ENCODE measurements at regions not wholly inside any gene's neighbourhood (a gene's known extent, or its start where the extent isn't known, plus 50 kb on each side); places are given as distances from the start of the nearest gene placed in this dataset.
"Not testable (repeated sequence)": the region's sequence is repeated elsewhere in the genome, so short reads cannot be mapped to it uniquely, and the experiment has no call there.

DNA sequence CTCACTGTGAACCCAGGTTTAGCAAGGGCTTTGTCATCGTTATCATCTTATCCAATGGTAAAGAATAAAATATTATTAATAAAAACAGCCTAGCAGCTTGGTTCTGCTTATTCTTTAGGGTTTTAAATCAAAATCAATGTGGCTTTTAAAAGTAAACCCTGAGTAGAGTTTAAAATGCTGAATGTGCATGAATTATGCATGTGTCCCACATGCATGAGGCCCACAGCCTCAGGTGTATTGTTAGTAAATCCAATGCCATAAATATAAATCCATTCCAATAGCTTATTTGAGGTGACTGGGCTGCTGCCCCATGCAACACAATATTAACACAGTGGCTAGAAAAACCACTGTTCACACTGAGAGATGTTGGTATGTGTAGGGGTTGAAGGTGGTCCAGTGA is 254.1 kb downstream of the HNMT start:
- DNase-seq (ENCODE audit: low spot score): no peak

DNA sequence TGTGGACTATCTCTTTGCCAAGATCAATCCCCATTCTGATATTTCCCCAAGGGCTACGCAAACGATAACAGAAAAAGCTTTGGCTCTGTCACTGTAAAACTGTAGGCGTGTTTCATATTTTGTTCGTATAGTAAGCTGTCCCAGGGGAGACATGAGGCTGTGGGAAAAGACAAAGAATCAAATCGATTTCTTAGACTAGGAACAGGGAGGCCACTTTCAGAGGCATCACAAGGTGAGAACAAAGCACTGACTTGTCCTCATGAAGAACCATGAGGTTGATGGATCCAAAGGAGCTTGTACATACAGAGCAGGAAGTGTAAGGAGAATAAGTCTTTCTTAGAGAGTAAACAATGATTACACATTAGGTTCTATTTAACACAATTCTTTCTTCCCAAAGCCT is 255.7 kb downstream of the HNMT start:
- DNase-seq (ENCODE audit: low spot score): no peak

DNA sequence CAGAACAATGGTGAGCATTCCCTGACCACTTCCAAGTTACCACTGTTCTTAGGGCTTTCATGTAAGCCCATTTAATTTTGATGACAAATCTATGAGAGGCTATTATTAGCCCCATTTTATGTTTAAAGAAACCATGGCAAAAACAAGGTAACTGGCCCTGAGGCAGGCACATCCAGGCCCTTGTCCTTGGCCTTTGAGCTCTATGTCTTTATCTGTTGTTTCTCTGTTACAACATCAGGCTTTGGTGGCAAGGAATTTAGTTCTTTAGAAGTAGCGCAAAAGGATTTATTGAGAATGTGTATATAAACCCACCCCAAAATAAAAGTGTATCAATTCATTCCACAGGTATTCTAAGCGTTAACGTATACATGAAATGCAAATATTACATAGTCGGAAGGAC is 257.1 kb downstream of the HNMT start:
- no peak for DNase-seq (ENCODE audit: low spot score)

DNA sequence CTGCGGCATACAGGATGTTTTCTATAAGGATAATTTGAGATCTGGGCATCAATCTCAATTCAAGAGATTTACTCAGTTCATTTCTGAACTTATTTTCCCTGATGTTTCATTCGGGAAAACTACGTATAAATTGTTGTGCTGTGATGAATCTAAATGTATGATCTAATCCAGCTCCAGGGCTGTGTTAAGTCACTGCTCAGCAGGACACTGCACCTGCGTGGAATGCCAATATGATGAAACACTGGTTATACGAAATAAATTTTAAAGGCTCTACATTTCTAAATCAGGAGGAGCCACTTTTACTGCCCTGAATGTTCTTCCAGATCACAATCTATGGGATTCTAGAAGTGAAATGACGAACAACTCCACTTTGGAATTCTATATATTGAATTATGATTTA is 259.0 kb downstream of the HNMT start:
- DNase-seq (ENCODE audit: low spot score): no peak

DNA sequence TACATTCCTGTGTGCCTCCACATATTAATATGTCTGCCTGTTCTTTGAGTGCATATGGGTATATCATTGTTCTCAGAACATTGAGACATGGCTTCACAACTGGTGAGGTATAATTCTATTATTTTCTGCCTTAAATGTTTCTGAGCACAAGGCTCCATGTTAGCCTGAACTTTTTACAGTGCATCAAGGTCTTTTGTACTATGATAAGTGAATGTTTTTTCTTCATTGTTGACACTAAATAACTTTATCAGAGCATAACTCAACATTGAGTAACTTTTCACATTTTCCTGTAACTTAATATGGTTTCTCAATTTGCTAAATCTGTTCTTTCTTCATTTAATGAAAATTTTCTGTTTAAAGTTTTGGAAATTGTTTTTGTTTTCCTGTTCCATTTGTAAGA is 262.9 kb downstream of the HNMT start:
- no peak for DNase-seq (ENCODE audit: low spot score)

DNA sequence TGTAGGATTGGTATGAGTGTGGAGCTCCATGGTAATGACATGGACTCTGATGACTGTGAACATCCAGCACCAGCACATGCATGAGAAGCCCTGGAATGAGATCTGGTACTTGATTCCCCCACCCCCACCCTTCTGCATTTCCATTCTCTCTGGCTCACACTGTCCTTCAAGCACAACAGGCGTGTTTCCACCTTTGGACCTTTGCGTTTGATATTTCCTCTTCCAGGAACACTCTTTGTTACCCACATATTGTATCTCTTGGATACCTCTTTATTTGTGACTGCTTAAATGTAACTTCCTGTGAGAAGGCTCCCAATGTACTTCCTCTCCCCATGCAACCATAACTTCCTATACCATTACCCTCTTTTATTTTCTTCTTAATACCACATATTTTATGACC is 263.8 kb downstream of the HNMT start:
- DNase-seq (ENCODE audit: low spot score): no peak

DNA sequence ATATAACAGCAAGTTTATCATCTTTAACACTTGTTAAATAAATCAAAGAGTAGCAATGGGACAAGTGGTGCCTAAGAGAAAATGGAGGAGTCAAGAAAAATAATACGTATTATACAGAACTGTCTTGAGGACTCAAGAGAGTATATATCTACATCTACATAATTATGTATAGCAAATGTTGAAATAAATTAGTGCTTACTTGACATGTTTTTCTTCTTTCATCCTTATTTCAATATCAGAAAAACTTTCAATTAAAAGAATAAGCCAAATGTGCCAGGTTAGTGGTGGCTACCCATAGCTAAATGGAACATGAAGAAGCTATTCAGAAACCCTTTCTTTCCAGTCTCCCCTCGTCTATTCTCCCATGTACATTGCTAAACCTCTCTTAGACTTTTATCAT is 267.3 kb upstream of the SPOPL start:
- no peak for DNase-seq (ENCODE audit: low spot score)

DNA sequence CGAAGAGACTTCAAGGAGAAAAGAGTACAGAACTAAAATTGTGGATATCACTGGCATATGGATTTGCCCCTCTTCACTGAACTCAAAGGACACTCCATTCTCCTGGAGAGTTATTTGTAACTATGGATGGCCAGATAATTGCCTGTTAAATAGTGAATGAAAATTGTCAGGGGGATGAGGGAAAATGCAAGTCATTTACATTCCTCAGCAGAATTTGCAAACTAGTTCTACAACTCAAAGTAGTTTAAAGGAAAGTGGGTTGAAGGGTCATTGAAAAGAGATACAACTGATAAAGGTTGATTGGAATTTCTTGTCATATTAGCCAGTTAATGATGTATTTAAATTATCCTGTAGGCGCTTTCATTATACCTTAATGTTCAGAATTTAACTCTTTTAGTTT is 266.5 kb upstream of the SPOPL start:
- no peak for DNase-seq (ENCODE audit: low spot score)

DNA sequence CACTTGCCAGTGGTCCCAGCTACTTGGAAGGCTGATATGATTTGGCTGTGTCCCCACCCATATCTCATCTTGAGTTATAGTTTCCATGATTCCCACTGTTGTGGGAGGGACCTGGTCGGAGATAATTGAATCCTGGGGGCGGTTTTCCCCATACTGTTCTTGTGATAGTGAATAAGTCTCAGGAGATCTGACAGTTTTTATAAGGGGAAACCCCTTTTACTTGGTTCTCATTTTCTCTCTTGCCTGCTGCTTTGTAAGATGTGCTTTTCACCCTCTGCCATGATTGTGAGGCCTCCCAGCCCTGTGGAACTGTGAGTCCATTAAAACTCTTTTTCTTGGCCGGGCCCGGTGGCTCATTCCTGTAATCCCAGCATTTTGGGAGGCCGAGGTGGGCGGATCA is 265.4 kb upstream of the SPOPL start:
- DNase-seq (ENCODE audit: low spot score): no peak

DNA sequence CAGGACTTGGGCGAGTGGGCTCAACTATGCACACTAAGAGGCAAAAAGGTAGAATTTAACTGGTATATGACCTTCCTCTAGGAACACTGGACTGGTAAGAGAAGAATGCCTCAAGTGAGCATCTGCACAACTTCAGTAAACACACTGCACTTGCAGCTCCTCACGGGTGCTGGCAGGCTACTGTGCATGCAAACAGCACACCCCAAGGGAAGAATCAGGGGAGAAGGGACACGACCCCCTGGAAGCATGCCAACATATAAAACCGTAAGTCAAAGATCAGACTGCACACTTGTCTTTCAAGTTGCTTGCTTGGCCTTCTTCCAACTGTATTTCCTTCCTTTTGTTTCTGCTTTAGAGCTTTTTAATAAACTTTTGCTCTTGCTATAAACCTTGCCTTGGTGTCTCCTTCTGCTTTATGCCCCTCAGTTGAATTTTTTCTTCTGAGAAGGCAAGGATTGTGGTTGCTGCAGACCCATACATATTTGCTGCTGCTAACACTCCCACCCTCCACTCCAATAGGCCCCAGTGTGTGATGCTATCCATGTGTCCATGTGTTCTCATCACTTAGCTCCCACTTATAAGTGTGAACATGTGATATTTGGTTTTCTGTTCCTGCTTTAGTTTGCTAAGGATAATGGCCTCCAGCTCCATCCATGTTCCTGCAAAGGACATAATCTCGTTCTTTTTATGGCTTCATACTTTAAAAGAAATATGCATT is 263.7 kb upstream of the SPOPL start:
- DNase-seq (ENCODE audit: low spot score): no peak

DNA sequence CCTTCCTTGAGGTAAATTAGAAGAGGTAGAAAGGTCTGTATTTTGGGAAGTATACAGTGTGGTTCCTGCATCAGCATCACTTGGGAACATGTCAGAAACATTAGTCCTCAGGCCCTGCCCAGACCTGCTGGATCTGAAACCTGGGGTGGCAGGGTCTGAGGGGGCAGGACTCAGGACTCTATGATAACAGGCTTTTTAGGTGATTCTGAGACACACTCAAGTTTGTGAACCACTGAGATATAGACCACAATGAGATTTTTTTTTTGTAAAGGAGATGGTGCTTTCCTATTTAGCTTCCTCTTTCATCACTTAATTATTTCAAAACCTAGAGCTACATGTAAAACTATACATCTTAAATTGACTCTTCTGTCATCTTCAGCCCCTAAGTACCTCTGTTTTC is 262.7 kb upstream of the SPOPL start:
- no peak for DNase-seq (ENCODE audit: low spot score)

DNA sequence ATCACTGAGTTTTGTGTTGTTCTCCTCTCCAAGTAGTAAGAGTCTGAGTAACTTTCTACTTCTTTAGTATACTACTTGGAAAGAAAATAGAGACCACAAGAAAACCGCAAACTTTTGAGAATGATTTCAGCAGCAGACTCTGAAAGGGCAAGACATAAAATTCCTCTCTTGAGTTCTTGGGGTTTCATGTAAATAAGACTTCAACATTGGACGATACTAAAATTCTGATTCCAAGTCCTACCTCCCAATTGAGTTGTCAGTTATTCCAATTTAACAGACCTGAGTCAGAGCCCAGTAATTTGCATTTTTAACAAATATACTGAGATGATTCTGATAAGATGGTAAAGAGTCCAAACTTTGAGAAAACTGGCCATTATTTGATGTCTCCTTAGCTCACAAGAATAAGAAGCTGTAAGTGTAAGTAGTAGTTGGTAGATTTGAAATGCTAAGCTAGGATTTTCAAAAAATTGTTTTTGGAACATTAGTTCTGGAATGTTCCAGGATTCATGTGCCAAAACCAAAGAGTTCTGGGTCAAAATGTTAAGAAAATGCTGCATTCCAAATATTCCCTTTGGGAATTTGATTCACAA is 261.6 kb upstream of the SPOPL start:
- no peak for DNase-seq (ENCODE audit: low spot score)

DNA sequence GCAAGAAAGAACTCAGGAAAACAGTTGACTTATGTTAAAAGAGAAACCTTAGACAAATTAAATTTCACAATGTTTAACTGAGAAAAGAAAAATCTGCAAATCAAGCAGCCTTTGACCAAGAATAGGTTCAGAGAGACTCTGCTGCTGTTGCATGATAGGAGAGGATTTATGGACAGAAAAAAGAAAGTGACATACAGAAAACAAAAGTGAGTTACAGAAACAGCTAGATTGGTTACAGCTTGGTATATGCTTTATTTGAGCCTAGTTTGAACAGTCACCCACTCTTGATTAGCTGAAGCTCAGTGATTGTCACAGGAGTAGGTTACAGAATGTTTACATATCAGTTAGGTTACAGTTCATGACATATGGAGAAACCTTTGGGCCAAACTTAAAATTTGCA is 258.2 kb upstream of the SPOPL start:
- no peak for DNase-seq (ENCODE audit: low spot score)

DNA sequence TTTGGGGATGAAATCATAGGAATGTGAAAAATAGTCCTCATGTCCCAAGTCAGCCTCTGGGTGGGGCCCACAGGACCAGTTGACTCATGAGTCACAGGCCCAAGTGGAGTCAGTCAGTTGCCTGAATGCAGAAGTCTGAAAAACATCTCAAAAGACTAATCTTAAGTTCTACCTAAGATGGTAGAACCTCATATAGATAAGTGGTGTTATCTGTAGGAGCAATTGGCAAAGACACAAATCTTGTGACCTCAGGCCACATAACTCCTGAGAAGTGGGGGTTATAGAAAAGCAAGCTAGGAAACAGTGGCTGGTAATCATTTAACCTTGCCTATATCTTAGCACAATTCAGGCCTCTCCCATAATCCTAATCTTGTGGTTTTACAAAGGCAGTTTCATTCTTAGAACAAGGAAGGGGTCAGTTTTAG is 257.1 kb upstream of the SPOPL start:
- no peak for DNase-seq (ENCODE audit: low spot score)

DNA sequence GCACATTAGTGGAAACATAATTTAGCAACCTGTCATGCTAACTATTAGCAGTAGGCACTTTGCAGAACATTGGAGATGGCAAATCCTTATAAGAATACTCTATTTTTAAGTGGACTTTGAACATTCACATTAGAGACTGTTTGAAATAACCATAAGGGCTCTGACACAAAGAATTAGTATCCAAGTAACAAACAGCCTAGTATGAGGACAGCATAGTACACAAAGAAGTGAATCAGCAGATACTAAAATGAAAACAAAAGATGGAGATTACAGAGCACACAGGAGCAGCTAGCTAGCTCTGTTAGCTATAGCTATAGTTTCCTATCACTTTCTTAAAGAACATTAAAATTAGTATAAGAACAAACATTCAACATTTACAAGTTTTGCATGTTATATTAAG is 256.3 kb upstream of the SPOPL start:
- DNase-seq (ENCODE audit: low spot score): no peak

DNA sequence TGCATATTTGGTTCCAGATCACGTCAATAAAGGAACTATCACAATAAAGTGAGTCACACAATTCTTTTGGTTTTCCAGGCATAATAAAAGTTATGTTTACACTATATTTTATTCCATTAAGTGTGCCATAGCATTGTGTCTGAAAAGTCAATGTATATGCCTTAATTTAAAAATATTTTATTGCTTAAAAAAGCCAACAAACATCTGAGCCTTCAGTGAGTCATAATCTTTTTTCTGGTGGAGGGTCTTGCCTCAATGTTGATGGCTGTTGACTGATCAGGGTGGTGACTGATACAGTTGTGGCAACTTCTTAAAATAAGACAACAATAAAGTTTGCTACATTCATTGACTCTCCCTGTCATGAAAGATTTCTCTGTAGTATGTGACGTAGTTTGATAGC is 254.3 kb upstream of the SPOPL start:
- no peak for DNase-seq (ENCODE audit: low spot score)

DNA sequence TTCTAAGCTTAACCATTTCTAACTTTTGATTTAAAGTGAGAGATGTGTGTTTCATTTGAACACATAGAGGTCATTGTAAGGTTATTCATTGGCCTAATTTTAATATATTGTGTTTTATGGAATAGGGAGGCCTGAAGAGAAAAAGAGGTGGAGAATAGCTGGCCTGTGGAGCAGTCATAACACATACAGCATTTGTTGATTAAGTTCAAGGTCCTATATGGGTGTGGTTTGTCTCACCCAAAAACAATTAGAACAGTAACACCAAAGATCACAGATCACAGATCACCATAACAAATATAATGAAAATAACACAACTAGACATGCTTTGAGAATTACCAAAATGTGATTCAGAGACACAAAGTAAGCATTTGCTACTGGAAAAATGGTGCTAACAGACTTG is 252.4 kb upstream of the SPOPL start:
- no peak for DNase-seq (ENCODE audit: low spot score)

DNA sequence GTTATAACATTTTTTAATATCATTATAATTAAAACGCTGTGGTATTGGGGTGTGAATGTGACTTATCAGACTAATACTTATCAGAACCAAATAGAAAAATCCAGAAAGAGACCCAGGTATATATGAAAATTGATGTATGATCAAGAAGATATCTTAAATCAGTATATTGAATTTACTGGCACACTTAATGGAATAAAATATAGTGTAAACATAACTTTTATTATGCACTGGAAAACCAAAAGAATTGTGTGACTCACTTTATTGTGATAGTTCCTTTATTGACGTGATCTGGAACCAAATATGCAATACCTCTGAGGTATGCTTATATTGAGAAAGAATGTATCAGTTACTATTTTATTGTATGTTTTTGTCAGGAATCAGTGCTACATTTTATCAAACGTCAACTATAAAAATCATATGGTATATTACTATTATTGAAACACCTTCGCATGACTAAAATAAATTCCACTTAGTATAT is 250.7 kb upstream of the SPOPL start:
- not testable (repeated sequence) for DNase-seq (ENCODE audit: low spot score)

DNA sequence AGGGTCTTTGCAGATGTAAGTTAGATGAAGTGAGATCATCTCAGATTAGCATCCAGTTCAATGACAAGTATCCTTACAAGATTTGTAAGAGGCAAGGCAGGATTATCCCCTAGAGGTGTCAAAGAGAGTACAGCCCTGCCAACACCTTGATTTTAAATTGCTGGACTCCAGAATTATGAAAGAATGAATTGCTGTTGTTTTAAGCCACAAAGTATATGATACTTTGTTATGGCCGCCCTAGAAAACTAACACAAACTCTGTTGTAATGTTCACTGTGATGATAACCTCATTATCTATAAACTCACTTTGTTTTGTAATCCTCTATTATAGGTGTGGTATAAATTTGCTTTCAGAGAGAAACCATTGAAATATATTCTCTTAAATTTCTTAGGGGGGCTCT is 249.0 kb upstream of the SPOPL start:
- no peak for DNase-seq (ENCODE audit: low spot score)

DNA sequence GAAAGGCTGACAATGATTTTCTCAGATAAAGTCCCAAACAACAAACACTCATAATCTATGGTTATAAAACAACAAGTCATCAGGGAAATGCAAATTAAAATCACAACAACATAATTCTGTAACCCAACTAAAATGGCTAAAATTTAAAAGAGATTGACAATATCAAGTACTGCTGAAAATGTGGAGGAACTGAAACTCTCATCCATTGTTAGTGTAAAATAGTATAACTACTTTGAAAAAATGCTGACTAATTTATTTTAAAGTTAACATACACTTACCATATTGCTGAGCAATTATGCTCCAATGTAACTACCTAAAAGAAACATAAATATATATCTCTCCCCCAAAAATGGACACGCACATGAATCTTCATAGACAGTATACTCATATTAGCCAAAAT is 245.9 kb upstream of the SPOPL start:
- no peak for DNase-seq (ENCODE audit: low spot score)

DNA sequence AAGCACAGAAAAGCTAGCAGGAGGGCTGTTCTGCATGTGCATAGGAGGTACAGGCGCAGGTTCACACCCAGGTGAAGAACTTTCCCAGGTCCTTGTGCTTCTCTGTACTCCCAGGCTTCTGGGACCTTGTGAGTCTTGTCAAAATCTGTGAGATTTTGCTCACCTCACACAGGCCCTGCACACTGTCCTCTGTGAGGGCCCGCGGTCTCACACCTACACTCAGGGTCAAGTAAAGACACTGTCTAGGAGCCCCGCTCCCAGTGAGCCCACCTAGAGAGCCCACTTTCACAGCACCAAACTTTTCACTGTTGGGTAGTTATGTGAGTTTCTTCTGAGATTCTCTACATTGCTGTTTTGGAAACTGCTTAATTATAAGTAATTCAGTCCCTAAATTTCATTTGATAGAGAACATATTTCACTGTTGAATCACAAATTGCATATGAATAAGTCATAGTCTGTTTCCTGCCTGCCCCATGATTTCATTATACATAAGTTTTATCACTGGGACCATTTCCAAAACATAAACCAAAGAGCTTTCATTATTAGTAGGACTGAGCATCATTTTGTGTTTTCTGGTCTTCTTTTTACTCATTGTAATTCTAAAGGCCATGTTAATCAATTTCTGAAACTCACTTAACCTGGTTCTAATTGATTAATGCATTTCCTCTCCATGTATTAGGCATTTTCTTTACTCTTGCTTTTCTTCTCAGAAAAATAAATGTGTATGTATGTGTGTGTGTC is 234.2 kb upstream of the SPOPL start:
- no peak for DNase-seq (ENCODE audit: low spot score)

DNA sequence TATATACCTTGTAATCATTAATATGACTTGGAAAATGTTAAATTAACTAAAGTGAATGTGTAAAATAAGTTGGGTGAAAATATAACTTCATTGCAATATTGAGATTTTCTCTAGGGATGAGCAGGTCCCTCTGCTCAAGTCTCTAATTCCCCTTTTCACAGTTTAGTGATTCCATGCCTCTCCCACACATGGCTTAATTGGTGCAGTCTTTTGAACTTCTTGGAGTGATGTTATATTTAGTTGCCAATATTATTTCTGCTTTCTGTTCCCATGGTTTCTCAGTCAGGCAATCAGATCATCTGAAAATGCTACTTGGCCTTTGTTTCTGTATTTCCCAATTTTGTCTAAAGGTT is 233.7 kb upstream of the SPOPL start:
- DNase-seq (ENCODE audit: low spot score): no peak

DNA sequence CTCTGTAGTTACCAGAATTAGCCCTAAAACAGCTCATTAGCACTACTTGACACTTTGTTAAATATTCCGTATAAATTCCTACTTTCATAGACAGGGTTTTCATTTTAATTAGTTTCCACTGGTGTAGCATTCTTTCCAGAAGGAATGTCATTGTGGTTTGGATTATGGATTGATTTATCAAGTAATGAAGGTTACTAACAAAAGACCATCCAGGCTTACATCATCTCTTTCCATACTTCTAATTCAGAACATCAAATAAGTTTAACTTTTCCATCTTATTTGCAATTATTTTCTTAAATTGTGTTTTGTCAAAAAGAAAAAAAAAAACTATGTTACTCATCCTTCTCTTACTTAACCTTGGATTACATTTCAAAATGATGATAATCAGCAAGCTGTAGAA is 231.8 kb upstream of the SPOPL start:
- no peak for DNase-seq (ENCODE audit: low spot score)

DNA sequence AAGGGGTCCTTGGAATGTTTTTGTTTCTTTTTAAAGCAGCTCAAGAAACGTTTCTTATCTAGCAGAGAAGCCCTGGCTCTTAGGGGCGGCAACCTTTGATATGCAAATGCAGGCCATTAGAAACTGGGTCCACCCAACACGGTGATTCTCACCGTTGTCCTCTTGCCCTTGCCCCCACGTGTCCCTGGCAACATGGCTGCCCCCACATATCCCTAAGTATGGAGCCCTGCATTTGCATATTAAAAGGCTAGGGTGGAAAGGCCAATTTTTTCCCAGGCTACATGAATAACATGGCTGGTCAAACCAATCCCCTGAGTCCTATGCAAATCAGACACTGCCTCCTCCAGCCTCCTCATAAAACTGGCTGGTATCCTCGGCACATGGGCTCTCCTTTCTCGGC is 230.1 kb upstream of the SPOPL start:
- no peak for DNase-seq (ENCODE audit: low spot score)
